NT2/D1 (cell line): ENCODE measurements at regions not wholly inside any gene's neighbourhood (a gene's known extent, or its start where the extent isn't known, plus 50 kb on each side); places are given as distances from the start of the nearest gene placed in this dataset.

Experiments
- DNase-seq: peaks from one replicate; pipeline ENCODE4 v3.0.0-alpha.2; 2011; ENCODE audit warnings: low read depth, low spot score
- H3K27me3 ChIP-seq: 2 replicates; pipeline ENCODE4 v1.6.0; 2011; ENCODE audit warnings: mild to moderate bottlenecking; ENCODE audit not compliant: insufficient read length, insufficient read depth
- H3K36me3 ChIP-seq: 2 replicates; pipeline ENCODE4 v1.6.1; 2011; ENCODE audit warnings: mild to moderate bottlenecking, low read length, mixed read lengths; ENCODE audit not compliant: insufficient read depth, insufficient read length
- H3K4me1 ChIP-seq: 2 replicates; pipeline ENCODE4 v1.5.1; 2011; ENCODE audit not compliant: insufficient read depth, insufficient read length
- H3K4me3 ChIP-seq: 2 replicates; pipeline ENCODE4 v1.5.1; 2011; ENCODE audit warnings: low read depth; ENCODE audit not compliant: insufficient read length
- H3K9ac ChIP-seq: 2 replicates; pipeline ENCODE4 v1.6.0; 2011; ENCODE audit warnings: low read depth; ENCODE audit not compliant: insufficient read length
- H3K9me3 ChIP-seq: 2 replicates; pipeline ENCODE4 v1.5.1; 2011; ENCODE audit warnings: mild to moderate bottlenecking, low read length; ENCODE audit not compliant: insufficient read depth
- SUZ12 ChIP-seq: IDR thresholded peaks from 2 replicates; pipeline ENCODE4 v1.6.1; 2011; ENCODE audit not compliant: insufficient read length, insufficient read depth; ENCODE audit errors: extremely low read depth
- YY1 ChIP-seq: IDR thresholded peaks from 2 replicates; pipeline ENCODE4 v1.6.1; 2011; ENCODE audit not compliant: insufficient read length, insufficient read depth
- ZNF274 ChIP-seq: IDR thresholded peaks from 2 replicates; pipeline ENCODE4 v1.6.1; 2011; ENCODE audit warnings: mild to moderate bottlenecking, low read depth, low read length

GRCh38 chr11:107249054-107249453 is 208.6 kb downstream of the CWF19L2 start:
- Histone ChIP-seq H3K4me3 (no peak overlapping the region), H3K9ac (no peak overlapping the region), H3K4me1 (no peaks in the 10 kb centered on the region), H3K36me3 (no peaks in the 10 kb centered on the region), H3K9me3 (no peaks in the 10 kb centered on the region), H3K27me3 (no peaks in the 10 kb centered on the region)
- no peak for DNase-seq
- TF ChIP-seq ZNF274, result no peak

GRCh38 chr11:107247167-107247861 is 210.3 kb downstream of the CWF19L2 start:
- no peaks in the 10 kb centered on the region for H3K27me3 ChIP-seq
- no peak overlapping the region for H3K9ac ChIP-seq
- H3K9me3 ChIP-seq, result no peaks in the 10 kb centered on the region
- no peak overlapping the region for H3K4me3 ChIP-seq
- no peaks in the 10 kb centered on the region for H3K36me3 ChIP-seq
- H3K4me1 ChIP-seq, result no peaks in the 10 kb centered on the region
- TF ChIP-seq ZNF274, result no peak
- TF ChIP-seq SUZ12, result no peak
- TF ChIP-seq YY1, result no peak
- no peak for DNase-seq

GRCh38 chr11:107243929-107244328 is 213.7 kb downstream of the CWF19L2 start:
- H3K9ac ChIP-seq, result no peak overlapping the region

GRCh38 chr11:107232451-107232850 is 214.2 kb upstream of the GUCY1A2 start:
- Histone ChIP-seq H3K27me3 (no peaks in the 10 kb centered on the region), H3K4me3 (no peak overlapping the region), H3K9ac (no peak overlapping the region), H3K9me3 (no peaks in the 10 kb centered on the region), H3K36me3 (no peaks in the 10 kb centered on the region), H3K4me1 (no peaks in the 10 kb centered on the region)
- DNase-seq, result no peak
- no peak for TF ChIP-seq SUZ12
- no peak for TF ChIP-seq ZNF274
- TF ChIP-seq YY1, result no peak

More at GRCh38 chr11:107243929-107244328, 213.7 kb downstream of the CWF19L2 start:
- DNase-seq, result no peak
- TF ChIP-seq SUZ12 (no peak), YY1 (no peak), ZNF274 (no peak)
- no peaks in the 10 kb centered on the region for H3K27me3 ChIP-seq
- no peaks in the 10 kb centered on the region for H3K36me3 ChIP-seq
- H3K4me3 ChIP-seq, result no peak overlapping the region
- no peaks in the 10 kb centered on the region for H3K4me1 ChIP-seq
- no peaks in the 10 kb centered on the region for H3K9me3 ChIP-seq

GRCh38 chr11:107224836-107225235 is 206.6 kb upstream of the GUCY1A2 start:
- no peaks in the 10 kb centered on the region for H3K27me3 ChIP-seq
- H3K9ac ChIP-seq, result no peak overlapping the region
- H3K4me1 ChIP-seq, result no peaks in the 10 kb centered on the region
- TF ChIP-seq SUZ12, result no peak
- no peak for TF ChIP-seq YY1
- H3K9me3 ChIP-seq, result no peaks in the 10 kb centered on the region
- H3K36me3 ChIP-seq, result no peaks in the 10 kb centered on the region
- no peak overlapping the region for H3K4me3 ChIP-seq
- no peak for DNase-seq

GRCh38 chr11:107222916-107223460 is 204.7 kb upstream of the GUCY1A2 start:
- Histone ChIP-seq H3K36me3 (no peaks in the 10 kb centered on the region), H3K9ac (no peak overlapping the region), H3K27me3 (no peaks in the 10 kb centered on the region), H3K4me1 (no peaks in the 10 kb centered on the region), H3K4me3 (no peak overlapping the region), H3K9me3 (no peaks in the 10 kb centered on the region)
- TF ChIP-seq SUZ12 (no peak), YY1 (no peak), ZNF274 (no peak)
- no peak for DNase-seq

- Histone ChIP-seq H3K36me3 (no peaks in the 10 kb centered on the region), H3K9ac (no peak overlapping the region), H3K4me3 (no peak overlapping the region), H3K9me3 (no peaks in the 10 kb centered on the region), H3K27me3 (no peaks in the 10 kb centered on the region), H3K4me1 (no peaks in the 10 kb centered on the region)
- TF ChIP-seq ZNF274 (no peak), YY1 (no peak), SUZ12 (no peak)
- no peak for DNase-seq
Observed at GRCh38 chr11:107222431-107222830, 204.2 kb upstream of the GUCY1A2 start.

GRCh38 chr11:107221748-107222285 is 203.5 kb upstream of the GUCY1A2 start:
- Histone ChIP-seq H3K9me3 (no peaks in the 10 kb centered on the region), H3K36me3 (no peaks in the 10 kb centered on the region), H3K27me3 (no peaks in the 10 kb centered on the region), H3K4me1 (no peaks in the 10 kb centered on the region), H3K9ac (no peak overlapping the region), H3K4me3 (no peak overlapping the region)
- TF ChIP-seq ZNF274 (no peak), YY1 (no peak), SUZ12 (no peak)
- DNase-seq, result no peak
